NCI-H2196 treated with DMSO at 0.1 percent for 48 hours (cell line): ENCODE measurements at regions not wholly inside any gene's neighbourhood (a gene's known extent, or its start where the extent isn't known, plus 50 kb on each side); places are given as distances from the start of the nearest gene placed in this dataset.

ENCODE experiments used
- DNase-seq: peaks from one replicate; lab custom pipeline; 2025; ENCODE audit not compliant: unreplicated experiment; lab: John Stamatoyannopoulos, UW

DNA sequence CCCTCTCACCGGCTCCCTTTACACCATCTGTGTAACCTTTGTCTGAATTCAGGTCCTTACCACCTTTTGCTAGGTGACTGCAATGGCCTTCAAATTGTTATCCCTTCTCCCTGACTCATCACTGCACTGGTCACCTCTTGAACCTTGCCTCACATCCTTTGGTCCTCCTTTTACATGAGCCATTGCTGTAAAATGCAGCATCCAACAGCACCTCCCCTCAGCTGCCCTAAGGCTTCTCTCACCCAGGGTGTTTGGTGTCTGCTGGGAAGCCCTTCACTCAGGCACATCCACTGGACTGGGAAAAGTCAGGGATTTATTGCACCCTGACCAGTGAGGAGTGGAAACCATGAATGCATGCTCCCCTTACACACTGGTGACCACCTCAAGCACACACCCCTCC is 192.5 kb upstream of the GATB start:
- no peak for DNase-seq

DNA sequence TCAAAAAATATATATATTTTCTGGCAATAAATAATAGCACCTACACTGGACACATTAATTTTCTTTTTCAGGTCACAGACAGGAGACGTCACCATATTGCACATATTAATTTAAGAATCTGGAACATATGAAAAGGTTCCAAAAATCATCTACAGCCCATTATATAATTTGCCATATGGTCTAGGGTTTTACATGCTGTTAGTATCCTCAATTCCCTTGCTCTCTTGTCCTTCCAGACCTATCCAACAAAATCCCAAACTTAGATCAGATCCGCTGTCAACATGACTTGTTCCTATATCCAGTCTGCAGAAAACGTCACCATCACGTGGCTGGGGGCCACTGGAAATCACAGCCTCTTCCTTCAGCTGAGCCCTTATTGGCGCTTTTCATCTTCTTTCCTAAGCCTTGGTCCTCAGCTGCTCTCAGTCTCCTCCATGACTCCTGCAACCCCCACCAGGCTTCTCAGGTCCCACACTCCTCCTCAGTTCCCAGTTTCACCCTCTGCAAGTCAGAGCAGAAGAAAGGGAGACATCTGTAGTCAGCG is 192.0 kb upstream of the GATB start:
- DNase-seq, result no peak

DNA sequence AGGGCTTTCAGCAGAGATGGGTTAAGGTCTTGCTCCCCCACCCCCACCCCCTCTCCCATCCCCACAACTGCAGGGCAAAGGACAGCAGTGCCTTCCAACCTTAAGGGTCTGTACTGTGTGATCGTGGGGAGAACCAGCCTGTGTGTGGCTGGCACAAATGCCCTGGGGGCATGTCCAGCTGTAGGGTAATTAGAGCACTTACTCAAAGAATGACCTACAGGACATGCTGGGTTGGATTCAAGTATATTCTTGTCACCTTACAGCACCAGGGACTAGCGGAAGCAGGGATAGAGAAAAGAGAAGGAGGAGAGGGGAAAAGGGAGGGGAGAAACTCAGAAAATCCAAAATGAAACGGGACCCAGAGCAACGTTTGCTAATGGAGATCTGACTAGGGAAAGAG is 191.3 kb upstream of the GATB start:
- DNase-seq, result no peak

DNA sequence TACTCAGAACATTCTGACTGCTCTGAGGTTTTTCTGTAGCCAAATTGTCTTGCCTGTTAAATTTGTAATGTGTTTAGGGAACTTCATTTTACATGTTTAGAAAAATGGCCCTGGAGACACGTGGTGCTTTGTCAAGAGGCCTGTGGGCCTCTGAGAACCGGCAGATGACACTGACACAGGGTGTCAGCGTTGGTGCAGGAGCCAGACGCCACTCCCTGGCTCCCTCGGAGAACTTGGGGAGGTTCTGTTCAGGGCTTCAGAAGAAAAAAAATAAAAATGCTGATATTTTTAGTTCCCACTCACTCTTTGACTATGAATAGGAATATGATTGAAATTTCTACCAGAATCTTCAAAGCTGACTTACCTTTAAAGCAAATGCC is 190.9 kb upstream of the GATB start:
- no peak for DNase-seq

DNA sequence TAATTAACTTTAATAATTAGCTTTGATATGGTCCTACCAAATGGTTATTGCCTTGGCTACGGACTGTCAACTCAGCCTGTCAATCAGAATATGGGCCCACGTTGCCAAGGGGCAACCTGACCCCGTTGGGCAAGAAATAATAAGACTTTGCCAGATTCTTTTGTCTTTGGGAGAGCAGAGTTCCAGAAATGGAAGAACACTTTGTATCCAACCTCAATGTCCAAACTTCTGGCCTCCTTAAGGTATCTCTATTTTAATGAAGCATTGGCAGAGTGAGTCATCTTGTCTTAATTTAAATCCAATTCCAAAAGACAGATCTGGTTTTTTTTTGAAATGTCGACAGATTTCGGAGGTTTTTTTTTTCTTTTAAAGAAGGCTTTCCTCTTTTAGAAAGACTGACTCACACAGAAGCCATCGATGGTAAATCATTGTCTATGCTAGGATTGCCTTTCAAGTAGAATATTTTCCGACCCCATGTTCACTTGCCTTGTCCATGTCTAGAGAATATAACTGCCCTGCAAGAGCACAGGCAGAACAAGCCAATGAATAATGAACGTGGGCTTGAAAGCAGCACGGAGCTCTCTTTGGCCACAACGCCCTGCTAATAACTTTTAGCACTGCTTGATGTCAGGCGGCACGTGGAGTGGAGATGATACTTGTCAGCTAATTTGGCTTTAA is 190.3 kb upstream of the GATB start:
- no peak for DNase-seq

DNA sequence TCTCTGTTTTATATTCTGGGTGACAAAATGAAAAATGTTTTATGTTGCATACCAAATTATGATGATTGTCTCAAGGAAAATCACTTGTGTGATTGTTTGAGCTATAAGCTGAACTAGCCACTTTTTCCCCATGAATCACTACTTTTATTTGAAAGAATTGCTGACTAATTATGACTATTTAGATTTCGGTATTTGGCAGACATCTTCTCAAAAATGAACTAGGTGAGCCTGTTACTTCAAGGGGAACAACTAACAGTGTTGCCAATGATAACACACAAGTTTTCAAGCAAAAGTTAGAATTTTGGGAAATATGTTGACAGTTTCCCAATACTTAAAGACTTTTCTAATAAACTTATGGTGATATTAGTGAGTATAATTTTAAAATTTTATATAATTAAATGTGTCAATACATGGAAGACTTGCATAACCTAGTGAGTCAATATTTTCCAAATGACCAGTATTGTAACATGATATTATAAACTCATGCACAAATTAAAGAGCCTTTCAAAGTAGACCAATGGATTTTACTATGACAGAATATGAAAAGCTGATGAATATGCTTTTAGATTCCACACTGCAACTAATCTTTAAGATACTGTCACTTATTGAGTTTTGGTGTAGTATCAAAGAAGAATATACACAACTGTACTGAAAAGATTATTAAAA is 187.7 kb upstream of the GATB start:
- no peak for DNase-seq

DNA sequence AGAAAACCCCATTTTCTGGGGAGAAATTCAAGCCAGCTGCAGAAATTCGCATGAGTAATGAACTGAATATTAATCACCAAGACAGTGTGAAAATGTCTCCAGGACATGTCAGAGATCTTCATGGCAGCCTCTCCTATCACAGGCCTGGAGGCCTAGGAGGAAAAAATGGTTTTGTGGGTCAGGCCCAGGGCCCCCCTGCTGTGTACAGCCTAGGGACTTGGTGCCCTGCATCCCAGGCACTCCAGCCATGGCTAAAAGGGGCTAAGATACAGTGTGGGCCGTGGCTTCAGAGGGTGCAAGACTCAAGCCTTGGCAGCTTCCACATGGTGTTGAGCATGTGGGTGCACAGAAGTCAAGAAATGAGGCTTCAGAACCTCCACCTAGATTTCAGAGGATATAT is 185.9 kb upstream of the GATB start:
- no peak for DNase-seq

DNA sequence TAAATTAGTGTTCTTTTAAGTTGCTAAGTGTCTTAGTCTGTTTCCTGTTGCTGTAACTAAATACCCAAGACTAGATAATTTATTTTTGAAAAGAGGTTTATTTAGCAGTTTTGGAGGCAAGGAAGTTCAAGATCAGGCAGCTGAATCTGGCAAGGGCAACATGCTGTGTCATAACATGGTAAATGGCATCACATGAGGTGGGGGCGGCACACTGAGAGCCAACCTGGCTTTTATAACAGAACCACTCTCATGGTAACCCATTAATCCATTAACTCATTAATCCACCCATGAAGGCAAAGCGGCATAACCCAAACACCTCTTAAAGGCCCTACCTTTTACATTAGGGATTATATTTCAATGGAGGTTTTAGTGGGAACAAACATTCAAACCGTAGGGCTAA is 182.2 kb upstream of the GATB start:
- DNase-seq, result no peak

DNA sequence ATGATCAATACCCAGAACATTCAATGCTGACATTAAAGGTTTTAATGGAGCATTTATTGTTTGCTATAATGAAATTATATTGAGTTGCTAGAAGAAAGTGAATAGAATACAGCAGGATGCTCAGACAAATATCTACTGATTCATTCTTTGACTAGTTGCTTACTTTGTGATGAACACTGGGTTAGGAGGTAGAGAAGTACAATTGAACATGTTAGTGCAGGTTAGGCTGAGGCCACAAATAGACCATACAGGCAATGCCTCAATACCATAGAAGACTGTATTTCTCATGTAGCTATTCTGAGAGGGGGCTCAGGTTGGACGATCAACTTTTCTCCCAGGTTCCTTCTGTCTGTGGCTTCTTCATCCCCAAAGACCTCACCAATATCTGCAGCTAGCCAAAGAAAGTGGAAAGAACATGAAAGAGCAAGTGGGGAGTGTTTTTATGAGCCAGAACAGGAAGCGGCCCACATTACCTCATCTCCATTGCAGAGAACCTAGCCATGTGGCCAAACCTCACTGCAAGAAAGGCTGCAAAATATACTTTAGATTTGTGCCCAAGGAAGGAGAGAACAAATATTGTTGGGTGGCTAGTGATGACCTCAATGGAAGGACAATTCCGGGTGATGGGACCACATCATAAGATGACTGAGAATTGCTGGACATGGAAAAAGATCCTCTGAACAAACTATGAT is 180.3 kb upstream of the GATB start:
- no peak for DNase-seq

DNA sequence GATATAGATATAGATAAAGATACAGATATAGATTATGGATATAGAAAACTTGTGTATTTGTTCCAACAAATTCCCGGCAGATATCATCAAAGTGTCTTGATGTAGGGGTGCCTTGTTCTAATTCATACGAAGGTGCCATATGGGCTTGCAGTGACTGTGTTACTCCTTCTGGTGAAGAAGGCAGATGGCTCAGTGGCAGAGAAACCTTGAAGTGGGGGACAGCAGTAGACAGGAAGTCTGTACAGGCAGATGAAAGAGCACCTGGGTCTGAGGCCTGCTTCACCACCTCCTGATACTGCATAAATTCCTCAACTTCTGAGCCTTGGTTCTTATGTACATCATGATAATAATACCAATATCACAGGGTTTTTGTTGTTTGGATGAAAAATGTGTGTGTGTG is 179.5 kb upstream of the GATB start:
- no peak for DNase-seq

DNA sequence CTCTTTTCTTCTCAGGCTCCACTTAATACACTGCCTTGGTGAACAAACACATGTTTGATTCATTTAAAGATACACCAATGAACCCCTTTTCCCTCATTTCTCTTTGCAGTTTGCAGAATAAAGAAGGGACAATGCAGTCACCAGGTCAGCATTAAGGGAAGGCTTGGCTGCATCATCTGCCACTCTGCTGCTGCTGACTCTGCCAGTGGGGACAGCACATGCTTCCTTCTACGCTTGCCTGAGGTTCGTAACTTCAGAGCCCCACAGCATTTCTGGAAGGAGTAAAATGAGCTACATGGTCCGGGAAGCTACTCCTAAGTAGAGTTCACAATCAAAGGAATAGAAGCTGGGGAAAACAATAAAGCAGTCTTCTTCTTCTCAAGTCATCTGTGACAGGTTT is 178.9 kb upstream of the GATB start:
- no peak for DNase-seq

DNA sequence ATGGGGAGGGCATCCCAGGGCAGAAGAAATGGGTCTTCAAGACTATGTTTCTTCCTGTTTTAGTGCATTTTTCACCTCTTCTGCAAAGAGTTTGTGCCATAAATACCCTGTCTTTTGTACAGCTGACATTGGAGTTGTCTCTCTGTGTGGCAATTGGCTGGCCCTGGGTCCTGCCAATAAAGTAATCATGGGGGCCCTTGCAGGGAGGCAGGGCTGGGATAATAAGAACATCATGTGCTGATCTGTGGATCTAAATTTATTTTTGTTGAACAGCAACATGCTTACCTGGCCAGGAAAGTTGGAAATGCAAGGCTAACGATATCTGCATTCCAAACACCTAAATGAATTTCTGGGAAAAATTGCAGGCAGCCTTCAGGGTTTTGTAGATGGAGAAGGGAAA is 174.6 kb upstream of the GATB start:
- no peak for DNase-seq

DNA sequence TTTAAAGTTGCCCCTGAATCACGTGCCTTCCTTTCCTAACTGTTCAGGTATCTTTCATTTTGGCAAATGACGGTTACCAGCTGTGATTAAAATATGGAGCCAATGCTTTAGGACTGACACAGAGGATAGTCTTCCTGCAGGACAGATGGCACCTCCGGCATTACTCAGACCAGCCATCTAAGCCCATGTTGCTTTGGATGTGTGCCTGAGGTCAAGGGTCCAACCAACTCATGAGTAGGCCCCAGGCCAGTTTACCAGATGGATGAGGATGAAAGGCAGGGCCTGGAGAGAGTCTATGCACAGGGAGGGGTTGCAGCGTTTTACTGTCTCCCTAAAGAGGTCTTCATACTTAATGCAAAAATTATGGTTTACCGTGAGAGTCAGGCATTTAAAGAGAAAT is 174.0 kb upstream of the GATB start:
- DNase-seq, result no peak

DNA sequence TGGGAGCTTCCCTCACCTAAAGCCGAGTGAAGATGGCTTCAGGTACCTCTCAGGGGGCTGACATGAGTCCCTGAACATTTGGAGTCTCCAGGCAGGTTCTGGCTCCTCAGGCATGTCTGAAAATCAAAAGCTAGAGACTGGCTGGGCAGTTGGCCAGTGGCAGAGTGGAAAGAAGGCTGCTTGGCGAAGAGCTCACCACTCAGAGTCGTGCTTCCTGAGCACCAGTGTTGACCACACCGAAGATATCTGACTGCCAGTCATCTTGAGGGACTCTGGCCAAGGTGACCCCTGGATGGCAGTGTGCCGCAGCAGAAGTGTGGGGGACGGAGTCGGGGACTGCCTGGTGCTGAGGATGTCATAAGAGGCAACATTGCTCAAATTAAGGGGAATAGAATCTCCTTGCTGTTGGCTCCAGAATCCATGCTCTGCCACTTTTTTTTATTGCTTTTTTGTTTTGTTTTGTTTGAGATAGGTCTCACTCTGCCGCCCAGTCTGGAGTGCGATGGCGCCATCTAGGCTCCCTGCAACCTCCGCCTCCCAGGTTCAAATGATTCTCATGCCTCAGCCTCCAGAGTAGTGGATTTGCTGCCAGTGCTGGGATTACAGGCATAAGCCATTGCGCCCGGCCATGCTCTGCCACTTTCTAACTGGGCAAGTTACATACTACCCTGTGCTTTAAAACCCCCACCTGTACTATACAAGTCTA is 172.5 kb upstream of the GATB start:
- DNase-seq, result no peak

DNA sequence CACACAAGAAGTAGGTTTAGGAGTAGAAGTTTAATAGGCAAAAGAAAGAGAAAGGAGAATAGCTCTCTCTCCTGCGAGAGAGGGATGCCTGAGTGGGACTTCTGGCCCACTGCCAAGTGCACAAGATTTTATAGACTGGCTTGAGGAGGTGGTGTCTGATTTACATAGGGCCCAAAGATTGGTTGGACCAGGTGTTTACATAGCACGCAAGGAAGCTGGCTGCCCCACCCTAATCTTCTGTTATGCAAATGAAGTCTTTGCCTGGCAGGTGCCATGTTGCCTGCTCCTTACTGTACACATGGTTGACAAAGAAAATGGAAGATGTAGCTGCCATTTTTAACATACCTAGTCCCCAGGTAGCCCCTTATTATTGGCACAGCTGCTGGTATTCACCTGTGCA is 170.8 kb upstream of the GATB start:
- DNase-seq, result no peak

DNA sequence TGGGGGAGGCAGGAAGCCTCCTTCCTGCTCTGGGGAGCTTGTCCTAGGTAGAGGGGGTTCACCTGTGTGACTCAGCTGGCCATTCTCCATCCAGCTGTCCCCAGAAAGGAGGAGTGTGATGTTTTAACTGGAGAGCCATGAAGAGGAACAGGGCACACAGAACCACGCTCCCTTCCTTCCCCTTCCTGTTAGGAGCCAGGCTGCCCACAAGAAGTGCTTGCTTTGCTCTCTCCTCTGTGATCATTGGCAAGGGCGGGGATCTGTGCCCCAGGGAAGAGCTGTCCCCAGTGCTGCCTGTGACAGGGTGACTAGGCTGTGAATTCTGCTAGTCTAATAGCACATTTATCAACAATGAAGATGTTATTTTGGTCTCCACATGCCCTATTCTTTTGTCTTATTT is 169.6 kb upstream of the GATB start:
- no peak for DNase-seq

DNA sequence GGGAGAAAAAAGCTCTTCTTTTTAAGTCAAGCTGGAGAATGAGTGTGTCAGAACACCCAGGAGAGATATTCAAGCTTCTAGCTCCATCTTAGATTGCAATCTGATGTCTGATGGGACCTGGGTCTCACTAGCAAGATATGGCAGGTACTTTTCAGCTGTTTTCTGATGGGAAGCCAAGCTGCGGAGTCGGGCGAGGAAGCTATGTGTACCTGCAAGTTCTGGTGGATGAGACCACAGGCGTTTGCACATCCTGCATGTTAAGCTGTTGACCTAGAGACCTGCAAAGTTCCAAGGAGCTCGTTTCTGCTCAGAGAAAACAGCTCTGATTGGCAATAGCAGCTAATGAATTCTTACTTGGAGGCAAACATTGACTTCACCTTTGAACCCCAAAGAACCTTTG is 167.3 kb upstream of the GATB start:
- no peak for DNase-seq

DNA sequence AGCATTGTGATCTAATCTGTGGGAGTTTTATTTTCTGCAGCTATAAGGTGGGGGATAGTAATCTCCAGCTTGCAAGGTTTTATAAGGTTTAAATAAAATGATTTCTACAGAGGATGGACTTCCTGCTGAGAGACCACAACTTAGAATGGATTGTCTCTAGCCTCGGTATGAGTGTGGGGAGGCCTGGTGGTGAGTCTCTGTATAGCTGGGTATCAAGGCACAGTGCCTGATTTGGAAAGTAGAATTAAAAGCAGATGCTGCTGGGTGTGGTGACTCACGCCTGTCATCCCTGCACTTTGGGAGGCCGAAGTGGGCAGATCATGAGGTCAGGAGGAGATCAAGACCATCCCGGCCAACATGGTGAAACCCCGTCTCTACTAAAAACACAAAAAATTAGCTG is 162.0 kb upstream of the GATB start:
- no peak for DNase-seq

DNA sequence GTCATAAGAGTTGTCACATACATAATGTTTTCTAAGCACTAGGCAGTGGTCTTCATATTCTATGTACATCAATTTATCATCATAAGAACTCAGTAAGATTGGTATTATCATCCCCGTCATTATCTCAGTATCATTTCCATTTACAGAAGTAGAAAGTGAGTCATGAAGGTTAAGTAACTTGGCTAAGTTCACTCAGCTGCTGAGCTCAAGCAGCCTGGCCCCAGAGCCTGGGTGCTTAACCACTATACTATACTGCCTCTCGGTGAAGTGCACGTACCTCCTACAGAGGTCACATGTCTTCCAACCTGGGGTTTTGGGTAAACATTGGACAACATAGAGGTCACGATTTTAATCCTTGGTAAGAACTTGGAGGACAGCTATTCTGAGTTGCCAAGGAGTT is 161.5 kb upstream of the GATB start:
- DNase-seq, result no peak

DNA sequence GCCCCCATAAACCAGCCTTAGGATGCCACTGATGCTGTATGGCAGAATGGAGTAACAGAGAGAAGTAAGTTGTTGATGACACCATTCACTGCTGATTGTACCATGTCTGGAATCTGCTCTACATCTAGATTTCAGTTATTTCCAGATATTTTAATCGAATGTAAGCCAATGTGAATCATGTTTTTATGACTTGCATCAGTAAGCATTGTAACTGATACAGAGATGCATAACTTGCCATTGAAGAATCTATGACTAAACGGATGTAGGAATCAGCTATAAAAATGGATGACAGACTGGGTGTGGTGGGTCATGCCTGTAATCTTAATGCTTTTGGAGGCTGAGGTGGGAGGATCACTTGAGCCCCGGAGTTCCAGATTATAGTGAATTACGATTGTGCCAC is 161.0 kb upstream of the GATB start:
- no peak for DNase-seq

DNA sequence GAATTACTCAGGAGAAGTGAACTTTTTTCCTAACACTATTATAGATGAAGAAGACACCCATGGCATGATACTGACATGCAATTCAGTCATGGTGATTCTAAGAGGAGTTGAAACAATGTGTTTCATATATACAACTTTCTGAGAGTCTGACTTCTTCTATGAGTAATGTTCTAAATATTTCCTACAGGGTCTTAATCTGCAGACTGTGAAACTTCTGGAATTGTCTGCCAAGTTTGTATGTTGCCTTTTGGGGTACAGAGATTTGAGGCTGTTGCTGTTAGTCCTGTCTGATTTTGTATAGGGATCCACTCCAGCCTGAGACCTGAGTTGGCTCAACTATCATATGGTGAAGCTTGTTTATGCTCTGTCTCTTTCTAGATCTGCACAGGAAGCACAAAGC is 160.6 kb upstream of the GATB start:
- DNase-seq, result no peak
